ENCODE measurements at regions not wholly inside any gene's neighbourhood (a gene's known extent, or its start where the extent isn't known, plus 50 kb on each side); places are given as distances from the start of the nearest gene placed in this dataset.

DNA sequence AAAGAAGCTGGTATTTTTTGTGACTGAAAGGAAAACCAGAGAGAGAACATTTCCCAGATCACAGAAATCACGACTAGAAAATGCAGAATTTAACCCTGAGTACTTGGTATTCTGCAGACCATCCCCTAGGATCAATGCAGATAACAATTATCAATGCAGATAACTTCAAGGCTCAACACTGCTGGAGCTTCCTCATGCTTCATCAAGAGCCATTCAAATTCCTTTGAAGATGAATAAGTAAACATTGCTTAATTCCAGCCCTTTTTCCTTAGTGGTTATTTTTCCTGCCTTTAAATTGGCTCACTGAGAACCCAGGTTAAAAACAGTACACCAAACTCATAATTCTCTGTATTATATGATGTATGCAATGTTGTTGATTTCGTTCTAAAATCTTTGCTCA is 370.1 kb upstream of the TLE4 start:
- no peaks in the 10 kb centered on the region for H3K4me1 ChIP-seq
- no peaks in the 10 kb centered on the region for H3K36me3 ChIP-seq
- H3K9me3 ChIP-seq = no peaks in the 10 kb centered on the region
- no peaks in the 10 kb centered on the region for H3K27me3 ChIP-seq
- H3K4me3 ChIP-seq = no peak overlapping the region
- TF ChIP-seq, protein P1, sequence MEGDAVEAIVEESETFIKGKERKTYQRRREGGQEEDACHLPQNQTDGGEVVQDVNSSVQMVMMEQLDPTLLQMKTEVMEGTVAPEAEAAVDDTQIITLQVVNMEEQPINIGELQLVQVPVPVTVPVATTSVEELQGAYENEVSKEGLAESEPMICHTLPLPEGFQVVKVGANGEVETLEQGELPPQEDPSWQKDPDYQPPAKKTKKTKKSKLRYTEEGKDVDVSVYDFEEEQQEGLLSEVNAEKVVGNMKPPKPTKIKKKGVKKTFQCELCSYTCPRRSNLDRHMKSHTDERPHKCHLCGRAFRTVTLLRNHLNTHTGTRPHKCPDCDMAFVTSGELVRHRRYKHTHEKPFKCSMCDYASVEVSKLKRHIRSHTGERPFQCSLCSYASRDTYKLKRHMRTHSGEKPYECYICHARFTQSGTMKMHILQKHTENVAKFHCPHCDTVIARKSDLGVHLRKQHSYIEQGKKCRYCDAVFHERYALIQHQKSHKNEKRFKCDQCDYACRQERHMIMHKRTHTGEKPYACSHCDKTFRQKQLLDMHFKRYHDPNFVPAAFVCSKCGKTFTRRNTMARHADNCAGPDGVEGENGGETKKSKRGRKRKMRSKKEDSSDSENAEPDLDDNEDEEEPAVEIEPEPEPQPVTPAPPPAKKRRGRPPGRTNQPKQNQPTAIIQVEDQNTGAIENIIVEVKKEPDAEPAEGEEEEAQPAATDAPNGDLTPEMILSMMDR (IDR thresholded peaks at IDR 0.05) = no peak
- H3K27ac ChIP-seq = no peak overlapping the region
- no peak for DNase-seq (ENCODE audit: low spot score)

DNA sequence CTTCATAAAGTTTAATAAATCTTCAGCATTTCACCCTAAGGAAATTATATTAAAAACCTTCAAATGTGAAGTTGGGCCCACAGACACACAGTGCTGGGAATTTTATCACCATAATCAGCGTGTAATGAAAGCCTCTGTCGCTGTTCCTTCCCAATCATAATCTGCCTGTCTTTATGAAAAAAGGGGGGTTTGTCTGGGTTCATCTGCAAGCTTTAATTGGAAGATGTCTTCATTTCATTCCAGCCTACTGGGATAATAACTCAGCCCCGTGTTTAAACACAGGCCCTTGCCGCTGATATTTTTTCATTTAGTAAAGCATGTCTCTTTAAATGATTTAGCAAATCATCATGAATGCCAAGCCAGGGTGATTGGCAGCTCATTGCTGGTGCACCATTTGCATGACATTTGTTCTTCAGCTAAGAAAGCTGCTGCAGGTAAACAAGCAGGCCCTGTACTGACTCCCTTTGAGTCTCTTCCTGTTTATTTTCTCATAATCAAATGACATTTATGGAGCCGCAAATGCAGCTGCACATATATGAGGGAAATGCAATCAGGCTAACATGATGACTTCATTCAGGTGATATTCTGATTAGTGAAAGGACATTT is 362.9 kb upstream of the TLE4 start:
- Histone ChIP-seq H3K27me3 (no peaks in the 10 kb centered on the region), H3K4me1 (no peaks in the 10 kb centered on the region), H3K9me3 (no peaks in the 10 kb centered on the region), H3K27ac (no peak overlapping the region), H3K4me3 (no peak overlapping the region), H3K36me3 (no peaks in the 10 kb centered on the region)
- DNase-seq (ENCODE audit: low spot score) = no peak
- TF ChIP-seq, protein P1 (IDR thresholded peaks at IDR 0.05) = no peak

DNA sequence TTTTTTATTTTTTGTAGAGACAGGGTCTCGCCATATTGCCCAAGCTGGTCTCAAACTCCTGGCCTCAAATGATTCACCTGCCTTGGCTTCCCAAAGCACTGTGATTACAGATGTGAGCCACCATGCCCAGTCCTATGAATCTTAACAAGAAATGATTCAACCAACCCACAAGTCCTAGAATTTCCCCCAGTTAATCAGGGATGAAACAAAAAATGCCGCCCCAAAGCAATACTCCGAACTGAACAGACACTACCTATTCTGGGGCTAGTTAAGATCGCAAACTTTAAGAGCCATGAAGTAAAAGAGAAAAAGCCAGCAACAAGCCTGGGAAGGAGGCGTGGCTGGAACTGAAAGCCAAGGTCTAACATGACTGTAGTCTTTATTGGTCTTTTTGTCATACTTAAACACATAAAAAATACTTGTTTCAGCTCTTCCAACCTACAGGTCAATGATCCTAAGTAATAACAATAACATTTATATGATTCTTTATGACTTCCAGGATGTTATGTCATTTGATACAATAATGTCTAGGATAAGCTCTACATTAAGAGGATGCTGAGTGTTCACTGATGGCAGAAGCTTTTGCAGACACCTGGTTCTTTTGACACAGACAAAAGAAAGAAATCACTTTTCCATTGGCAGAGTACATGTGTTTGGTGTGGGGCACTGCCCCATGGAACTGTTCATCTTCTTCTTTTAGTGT is 361.1 kb upstream of the TLE4 start:
- H3K27me3 ChIP-seq = no peaks in the 10 kb centered on the region
- H3K4me1 ChIP-seq = no peaks in the 10 kb centered on the region
- no peak for DNase-seq (ENCODE audit: low spot score)
- no peaks in the 10 kb centered on the region for H3K9me3 ChIP-seq
- no peak overlapping the region for H3K27ac ChIP-seq
- no peak overlapping the region for H3K4me3 ChIP-seq
- no peaks in the 10 kb centered on the region for H3K36me3 ChIP-seq
- TF ChIP-seq, protein P1 (IDR thresholded peaks at IDR 0.05) = no peak

DNA sequence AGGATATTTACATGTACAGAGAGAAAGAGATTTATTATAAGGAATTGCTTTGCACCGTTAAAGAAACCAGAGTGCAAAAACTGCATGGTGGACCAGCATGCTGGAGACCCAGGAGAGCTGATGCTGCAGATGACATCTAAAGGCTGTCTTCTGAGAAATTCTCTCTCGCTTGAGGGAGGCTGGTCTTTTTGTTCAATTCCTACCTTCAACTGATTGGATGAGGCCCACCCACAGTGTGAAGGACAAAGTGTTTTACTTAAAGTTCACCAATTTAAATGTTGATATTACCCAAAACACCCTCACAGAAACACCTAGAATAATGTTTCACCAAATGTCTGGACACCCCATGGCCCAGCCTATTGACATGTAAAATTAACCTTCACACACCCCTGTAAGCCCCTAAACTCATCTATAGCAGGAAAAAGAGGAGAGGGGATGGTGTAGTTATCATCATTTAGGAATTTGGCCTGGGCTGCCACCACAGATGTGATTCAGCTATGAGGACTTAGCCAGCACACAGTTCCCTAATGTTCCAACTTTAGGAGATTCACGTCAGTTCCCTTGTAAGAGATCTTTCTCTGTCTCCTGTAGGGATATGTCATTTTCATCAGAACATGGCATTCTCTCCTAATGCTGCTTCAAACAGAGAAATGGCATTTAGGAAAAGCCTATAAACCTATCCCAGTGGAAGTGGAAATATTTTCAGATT is 358.2 kb upstream of the TLE4 start:
- TF ChIP-seq, protein P1 (IDR thresholded peaks at IDR 0.05) = no peak
- Histone ChIP-seq H3K27ac (no peak overlapping the region), H3K4me3 (no peak overlapping the region), H3K27me3 (no peaks in the 10 kb centered on the region), H3K36me3 (no peaks in the 10 kb centered on the region), H3K4me1 (no peaks in the 10 kb centered on the region), H3K9me3 (no peaks in the 10 kb centered on the region)
- no peak for DNase-seq (ENCODE audit: low spot score)

DNA sequence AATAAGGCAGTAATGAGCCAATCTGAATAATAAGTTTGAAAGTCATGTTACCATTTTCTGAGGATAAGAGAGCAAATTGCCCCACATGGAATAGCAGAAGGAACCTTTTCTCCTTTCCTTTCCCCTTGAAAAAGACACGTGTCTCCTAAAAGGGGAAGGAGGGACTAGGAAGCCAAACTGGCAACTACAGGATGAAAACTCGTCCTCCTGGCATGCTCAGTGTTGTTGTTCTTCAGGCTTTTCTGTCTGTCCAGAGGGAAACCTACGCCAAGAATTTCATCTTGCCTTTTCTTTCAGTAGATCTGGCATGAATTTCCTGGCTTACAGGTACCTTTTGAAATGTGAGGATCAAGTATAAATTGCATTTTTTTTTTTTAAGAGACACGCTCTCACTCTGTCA is 355.9 kb upstream of the TLE4 start:
- TF ChIP-seq, protein P1 (IDR thresholded peaks at IDR 0.05) = no peak
- no peak overlapping the region for H3K4me3 ChIP-seq
- no peaks in the 10 kb centered on the region for H3K27me3 ChIP-seq
- H3K9me3 ChIP-seq = no peaks in the 10 kb centered on the region
- H3K4me1 ChIP-seq = no peaks in the 10 kb centered on the region
- no peaks in the 10 kb centered on the region for H3K36me3 ChIP-seq
- DNase-seq (ENCODE audit: low spot score) = no peak
- no peak overlapping the region for H3K27ac ChIP-seq
